Activated CD4-positive, alpha-beta T cell treated with anti-CD3 and anti-CD28 coated beads, Interleukin-2, amount 50 U/mL, for 16 hours (primary cell): ENCODE measurements at regions not wholly inside any gene's neighbourhood (a gene's known extent, or its start where the extent isn't known, plus 50 kb on each side); places are given as distances from the start of the nearest gene placed in this dataset.
"Not testable (repeated sequence)": the region's sequence is repeated elsewhere in the genome, so short reads cannot be mapped to it uniquely, and the experiment has no call there.

Experiments used
- DNase-seq: peaks from one replicate; pipeline ENCODE4 v3.0.0-alpha.2; 2020

DNA sequence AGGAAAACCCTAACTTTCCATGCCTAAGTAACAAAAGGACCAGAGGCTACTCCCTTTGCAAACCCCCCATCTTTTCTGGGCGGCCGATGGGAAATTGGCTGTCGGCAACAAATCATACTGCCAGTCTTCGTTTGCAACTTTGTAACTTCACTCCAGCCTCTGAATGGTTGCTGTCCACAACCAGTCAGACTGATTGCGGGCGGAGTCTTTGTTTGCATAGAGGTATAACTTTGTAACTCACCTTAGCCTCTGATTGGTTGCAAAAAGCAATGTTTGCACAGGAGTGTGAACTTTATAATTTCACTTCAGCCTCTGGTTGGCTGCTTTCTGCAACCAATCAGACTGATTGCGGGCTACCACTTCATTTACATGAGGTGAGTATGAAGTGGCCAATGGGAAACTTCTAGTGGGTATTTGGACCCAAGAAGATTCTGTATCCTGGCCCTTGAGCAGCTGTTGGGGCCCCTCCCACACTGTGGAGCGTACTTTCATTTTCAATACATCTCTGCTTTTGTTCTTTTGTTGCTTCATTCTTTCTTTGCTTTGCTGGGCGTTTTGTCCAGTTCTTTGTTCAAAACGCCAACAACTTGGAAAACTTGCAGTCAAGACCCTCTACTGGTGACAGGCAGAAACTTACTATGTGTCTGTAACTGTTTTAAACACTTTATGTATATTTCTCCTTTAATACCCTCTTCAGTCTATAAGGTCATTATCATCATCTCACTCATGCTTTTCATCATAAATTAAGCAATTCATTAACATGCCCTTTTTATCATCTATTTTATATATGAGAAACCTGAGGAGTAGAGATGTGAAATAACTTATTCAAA, 55.8 kb upstream of the PPP1R12A start:
- DNase-seq, result not testable (repeated sequence)

DNA sequence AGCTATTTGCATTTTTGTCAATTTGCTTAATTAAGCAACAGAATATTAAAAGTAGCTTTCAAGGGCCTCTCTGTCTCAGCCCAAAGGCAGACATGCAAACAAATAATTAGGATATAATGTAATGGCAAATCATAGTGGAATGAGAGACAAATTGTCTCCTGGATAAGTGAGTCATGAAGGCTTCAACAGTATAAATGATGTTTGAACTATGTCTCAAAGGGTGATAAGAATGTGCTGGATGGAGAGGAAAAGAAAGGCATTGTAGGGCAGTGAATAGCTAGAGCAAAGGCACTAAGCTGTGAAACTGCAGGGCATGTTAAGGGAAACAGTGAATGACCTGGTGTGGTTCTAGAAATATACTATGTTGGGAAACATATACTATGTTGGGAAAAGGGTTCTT, 53.5 kb upstream of the PPP1R12A start:
- DNase-seq, result no peak

DNA sequence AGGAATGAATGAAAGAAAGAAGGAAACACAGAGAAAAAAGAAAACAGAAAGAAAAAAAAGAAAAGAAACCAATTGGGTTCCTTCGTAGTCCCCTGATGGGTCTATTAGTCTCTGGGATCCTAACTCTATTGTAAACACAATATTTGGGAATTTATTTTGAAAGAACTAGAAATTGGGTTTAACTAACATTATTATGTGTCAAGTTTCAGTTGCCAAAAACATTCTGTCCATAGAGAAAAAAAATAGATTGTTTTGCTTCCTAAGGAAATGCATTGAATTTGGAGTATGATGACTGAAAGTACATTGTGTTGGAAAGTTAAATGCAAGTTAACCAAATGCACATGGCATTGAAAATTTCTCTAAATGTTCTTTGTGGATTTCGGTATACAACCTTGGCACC, 52.8 kb upstream of the PPP1R12A start:
- DNase-seq, result no peak
